ENCODE measurements at regions not wholly inside any gene's neighbourhood (a gene's known extent, or its start where the extent isn't known, plus 50 kb on each side); places are given as distances from the start of the nearest gene placed in this dataset.
A peak's percentile ranks its signal among the peaks of the same experiment; 100 is the strongest.
"Not testable (repeated sequence)": the region's sequence is repeated elsewhere in the genome, so short reads cannot be mapped to it uniquely, and the experiment has no call there.

DNA sequence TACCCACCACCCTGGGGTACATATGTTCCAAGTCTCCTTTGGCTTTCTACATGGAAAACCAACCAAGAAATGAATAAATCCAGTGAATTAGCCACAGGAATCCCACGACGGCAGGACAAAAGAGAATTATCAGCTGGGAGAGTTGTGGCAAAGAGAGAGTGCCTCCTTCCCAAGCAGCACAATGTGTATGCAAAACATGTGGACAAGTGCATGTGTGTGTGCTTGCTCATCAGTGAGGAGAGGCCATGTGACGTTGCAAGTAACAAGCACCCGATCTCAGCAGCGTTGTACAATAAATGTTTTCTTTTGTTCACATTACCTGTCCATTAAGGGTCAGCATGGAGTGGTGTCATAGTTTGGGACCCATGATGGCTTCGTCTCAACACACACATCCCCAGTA lies 50.0 kb upstream of the EMX2 start:
- DNase-seq = no peak

DNA sequence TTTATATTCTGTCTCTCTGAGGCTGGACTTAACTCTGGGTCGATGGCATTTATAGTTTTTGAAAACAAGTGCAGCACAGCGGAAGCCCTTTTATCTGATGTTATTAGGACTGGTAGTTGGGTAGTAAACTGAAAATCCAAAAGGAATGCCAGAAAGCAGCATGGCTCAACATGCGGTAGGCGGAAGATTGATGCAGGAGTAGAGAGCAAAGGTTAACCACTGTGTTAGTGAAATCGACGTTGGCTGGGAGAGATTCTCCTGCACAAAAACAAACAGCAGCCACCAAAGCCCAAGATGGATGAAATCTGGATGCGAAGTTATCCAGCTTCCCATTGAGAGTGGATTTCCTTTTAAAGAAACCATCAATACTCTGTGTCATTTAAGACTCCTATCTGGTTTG lies 54.5 kb upstream of the EMX2 start:
- DNase-seq = peak; percentile 3

DNA sequence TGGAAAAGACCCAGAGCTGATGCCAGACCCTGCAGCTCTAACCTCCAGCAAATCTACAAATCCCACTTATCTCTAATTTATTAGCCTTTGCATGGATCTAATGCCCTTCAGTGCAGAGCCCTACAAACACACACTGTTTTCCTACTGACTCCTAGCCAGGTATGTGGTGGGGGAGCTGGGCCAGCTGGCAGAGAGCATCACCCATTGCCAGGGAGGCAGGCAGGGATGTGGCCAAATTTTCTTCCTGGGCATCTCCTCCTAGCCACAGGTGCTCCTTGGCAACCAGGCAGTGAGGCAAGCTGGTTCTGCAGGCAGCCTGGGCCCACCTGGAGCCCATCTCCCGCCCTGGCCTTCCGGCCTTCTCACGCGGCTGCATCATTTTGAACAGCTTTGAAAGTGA lies 55.9 kb upstream of the EMX2 start:
- no peak for DNase-seq

DNA sequence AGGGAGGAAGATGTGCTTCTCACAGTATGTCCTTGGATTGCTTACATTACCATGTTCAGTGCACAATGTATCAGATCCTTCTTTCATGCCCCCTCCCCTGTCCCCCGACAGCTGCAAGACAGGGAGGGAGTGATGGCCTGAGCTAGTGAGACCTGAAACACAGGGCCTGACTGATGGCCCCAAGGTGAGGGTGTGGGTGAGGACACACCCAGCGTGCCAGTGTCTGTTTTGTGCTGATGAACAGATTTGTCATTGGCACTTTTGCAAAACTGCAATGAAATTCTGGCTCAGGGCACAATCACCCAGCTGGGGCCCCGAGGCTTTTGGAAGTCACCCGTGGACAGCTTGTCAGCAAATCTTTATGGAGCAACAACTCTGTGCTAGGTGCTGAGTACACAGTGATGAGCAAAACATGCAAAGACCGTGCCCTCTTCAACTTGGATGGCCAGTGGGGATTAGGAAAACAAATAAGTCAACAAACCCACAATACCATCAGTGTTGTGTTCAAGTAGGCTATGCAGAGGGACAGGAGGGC lies 59.4 kb upstream of the EMX2 start:
- DNase-seq = no peak

DNA sequence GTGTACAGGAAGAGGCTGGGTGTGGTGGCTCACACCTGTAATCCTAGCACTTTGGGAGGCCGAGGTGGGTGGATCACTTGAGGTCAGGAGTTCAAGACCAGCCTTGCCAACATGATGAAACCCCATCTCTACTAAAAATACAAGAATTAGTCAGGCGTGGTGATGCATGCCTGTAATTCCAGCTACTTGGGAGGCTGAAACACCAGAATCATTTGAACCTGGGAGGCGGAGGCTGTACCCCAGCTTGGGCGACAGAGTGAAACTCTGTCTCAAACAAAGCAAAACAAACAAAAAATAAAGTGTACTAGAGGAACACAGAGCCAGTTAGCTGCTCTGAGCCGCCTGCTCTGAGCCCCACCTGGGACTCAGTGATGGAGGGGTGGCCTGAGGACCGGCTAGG lies 61.5 kb upstream of the EMX2 start:
- DNase-seq = not testable (repeated sequence)

DNA sequence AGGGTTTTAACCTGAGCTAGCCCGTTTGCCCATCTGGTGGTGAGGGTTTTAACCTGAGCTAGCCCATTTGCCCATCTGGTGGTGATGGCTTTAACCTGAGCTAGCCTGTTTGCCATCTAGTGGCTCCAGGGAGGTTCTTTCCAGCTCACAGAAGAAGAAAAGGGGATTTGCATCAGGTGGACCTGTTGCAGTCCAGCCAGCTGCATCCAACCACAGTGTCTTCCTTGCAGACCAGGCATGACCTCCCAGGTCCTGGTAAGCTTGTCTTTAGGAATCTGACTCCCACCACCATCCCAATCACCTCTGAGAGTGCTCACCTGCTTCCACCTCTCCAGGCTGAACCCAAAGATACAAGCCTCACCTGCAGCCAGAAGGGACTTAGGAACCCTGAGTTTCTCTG lies 62.4 kb upstream of the EMX2 start:
- DNase-seq = no peak

DNA sequence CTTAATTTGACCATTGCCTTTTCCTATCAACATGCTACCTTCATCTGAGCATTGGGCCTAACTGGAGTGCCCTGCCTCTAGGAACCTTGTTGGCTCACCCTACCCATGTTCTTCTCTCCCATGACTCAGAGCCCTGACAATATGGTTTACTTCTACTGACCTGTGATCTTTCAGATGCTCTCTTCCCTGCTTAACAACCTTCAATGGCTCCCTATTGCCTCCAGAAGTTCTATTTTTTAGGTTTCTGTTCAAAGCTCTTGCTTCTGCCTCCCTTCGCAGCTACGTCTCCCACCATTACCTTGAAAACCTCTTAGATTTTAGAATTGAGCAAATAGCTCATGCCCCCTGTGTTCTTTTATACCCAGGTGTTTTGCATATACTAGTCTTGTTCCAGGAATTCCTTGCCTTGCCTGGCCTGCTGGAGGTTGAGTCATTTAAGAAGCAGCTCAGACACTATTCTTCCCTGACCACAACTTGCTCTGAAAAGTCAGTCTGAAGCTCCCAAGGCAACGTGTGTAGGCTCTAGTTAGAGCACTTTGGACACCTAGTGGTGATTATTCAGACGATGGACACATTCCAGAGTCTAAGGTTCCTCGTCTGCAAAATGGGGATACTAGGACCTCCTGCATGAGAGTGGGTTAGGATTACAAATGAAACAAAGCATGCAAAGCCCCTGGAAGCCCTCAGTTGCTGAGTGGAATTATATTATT lies 64.4 kb upstream of the EMX2 start:
- DNase-seq = no peak

DNA sequence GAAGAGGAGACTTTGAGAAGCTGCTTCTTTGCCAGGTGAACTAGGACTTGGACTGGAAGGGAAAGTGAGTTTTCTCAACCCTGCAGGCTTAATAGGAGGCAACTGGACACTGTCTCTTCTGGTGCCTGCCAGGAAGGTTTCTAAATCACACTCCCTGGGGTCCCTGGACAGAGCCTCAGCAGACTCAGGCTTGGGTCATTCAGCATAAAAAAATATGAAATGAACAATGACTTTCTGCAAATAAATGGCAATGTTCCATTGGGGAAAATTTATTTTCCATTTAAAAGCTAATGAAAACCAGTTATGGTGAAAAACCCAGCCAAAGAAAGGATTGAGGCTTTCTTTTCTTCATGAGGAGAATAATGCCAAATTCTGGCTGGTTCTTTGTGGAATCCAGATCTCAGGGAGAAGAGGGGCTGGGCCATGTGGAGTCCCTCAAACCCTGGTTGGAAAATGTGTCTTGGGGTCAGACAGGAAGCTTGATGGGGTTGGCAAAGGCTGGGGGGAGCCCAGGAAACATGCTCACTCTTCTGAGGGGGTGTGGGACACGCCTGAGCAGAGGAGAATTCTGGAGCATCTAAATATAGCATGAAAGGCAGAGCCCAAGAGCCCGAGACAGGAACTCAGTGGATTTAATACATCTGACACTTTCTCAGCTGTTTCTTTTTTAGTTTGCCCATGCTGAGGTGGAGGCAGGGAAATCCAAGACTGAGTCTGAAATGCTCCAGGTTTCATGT lies 65.2 kb upstream of the EMX2 start:
- DNase-seq = no peak

DNA sequence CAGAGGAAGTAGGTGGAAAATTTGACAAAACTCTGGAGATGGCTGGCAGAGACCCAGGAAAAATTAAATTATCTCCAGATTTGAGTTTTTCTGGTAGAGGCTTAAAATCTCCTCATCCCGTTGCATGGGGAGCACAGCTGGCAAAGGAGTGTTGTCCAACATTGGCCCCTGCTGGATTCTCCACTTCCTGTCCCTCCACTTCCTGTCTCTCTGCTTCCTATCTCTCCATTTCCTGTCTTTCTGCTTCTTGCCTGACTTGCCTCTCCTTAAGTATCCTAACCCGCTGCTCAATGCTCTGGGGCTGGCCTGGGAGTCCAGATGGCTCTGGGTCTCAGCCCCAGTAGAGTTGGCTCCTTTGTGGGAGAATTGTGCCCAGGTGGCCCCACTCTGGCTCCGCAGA lies 65.8 kb upstream of the EMX2 start:
- no peak for DNase-seq

DNA sequence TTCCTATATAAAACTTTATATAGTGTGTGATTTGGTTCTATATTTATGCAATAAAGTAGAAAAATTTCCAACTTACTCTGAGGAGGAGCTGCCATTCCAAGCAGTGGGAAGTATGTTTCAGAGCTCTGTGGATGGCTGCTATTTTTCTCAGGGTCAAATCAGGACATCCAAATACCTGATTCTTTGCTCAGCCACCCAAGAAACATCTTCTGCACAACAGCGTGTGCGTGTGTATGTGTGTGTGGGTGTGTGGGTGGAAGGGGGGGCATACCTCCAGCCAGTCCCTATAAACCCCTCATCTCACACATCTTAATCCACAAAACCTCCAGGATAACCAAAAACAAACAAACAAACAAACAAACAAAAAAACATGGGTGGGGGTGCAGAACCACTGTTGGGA lies 66.3 kb upstream of the EMX2 start:
- no peak for DNase-seq

DNA sequence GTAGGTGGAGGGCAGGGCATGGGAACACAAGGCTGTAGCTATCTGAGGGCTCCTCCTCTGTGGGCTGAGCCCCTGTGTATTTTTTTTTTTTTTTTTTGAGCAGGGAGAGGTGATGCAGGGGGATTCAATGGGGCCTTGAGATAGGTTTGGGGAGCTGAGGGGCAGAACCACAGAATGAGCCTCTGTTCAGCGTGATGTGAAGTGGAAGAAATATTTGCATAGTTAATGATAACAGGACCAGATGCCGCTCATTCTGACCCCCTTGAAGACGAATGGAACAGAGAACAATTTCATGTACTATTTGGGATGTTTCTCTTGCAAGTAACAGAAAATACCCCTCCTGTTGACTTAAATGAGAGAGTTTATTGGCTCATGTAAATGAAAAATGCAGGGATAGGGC lies 69.7 kb upstream of the EMX2 start:
- DNase-seq = no peak

DNA sequence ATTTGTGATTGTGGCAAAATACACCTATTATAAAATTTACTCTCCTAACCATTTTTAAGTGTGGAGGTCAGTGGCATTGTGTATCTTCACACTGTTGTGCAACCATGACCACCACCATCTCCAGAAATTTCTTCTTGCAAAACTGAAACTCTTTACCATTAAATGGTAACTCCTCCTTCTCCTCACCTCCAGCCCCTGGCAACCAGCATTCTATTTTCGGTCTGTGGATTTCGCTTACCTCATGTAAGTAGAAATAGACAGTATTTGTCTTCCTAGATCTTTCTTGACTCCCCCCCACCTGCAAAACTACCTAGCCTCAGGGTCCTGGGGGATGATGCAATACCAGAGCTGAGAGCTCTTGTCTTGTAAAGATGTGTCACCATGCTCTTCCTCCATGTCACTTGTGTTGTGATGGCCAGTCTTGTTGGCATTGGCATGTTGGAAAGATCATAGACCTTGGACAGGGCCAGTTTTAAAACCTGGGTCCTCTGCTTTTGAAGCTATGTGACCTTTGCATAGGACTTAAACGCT lies 71.1 kb upstream of the EMX2 start:
- DNase-seq = no peak

DNA sequence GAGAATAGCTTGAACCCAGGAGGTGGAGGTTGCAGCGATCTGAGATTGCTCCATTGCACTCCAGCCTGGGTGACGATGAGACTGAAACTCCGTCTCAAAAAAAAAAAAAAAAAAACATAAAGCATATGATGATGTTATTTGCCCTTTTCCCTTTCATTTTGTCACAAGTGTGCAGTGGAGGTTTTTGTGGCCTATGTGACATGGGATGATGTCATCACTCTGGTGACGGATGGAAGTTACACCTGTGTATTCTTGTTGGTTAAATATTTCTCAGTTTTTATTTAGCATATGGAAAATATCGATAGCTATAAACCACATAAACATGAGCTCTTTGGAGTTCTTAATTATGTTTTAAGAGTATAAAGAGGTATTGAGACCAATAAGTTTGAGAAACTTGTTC lies 71.8 kb upstream of the EMX2 start:
- no peak for DNase-seq

DNA sequence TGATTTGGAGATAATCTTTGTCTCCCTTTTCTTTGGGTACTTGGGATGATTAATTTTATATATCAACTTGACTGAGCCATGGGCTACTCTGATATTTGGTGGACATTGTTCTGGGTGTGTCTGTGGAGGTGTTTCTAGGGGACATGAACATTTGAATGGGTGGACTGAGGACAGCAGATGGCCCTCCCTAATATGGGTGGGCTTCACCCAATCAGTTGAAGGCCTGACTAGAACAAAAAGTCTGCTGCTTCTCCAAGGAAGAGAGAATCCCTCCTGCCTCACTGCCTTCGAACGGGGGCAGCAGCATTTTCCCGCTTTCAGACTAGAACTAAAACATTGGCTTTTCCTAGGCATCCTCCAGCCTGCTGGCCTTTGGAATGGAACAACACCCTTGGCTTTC lies 73.9 kb upstream of the EMX2 start:
- no peak for DNase-seq

DNA sequence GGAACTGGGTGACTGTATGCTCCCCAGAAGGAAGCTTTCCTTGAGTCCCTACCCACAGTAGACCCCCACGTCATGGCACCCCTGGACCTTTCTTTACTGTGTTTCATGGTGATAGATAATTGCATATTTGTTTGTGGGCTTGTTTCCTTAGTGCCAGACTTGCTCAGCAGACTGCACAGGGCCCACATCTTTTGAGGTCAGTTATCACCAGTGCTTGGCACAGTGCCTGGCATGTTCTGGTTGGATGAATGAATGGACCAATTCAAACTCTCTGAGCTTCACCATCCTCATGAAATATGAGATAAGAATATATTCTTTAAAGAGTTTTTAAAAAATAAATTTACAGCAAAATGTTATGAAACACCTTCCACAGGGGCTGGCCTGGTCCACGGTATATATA lies 78.4 kb upstream of the EMX2 start:
- DNase-seq = no peak

DNA sequence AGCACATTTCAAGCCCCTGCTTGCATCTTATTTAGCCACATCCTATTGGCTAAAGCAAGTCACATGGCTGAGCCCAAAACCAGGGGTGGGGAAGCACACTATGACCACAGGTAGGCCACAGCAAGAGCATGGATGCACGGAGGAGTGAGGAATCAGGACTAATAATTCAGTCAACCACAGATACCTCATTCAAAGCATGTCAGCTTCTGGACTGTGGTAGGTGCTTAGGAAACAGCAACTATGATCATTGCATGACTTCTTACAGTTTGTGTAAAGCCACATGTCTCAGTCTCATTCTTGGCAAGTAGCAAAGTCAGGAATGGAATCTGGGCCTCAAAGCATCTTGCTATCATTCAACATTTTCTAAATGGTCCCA lies 79.0 kb upstream of the EMX2 start:
- DNase-seq = no peak

DNA sequence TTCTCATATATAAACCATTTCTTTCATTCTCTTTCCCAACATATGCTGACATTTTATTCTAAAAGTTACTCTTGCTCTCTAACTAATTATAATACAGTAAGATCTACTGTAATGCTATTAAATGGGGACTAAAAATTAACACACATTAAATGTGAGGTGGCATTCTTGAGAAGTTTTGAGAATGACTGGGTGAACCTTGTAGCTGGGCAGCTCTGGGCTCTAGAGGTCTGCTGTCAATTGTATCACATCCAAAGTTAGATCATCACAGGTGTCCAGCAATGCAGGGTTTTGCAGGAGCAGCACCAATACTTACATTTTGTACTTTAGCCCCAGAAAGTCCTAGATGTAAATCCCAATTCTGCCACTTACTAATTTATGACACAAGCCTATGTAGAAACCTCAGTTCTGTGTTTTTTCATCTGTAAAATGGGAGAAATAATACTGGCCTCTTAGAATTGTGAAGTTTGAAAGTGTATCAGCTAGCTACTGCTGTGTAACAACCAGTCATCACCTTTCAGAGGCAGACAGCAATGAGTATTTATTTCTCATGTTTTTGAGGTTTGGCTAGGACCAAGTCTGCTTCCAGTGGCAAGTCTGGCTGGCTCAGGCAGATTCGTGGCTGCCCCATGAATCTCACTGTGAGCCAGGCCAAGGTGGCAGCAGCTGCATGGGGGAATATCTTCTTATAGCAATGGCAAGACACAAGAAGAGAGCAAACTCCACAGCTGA lies 79.6 kb upstream of the EMX2 start:
- DNase-seq = no peak

DNA sequence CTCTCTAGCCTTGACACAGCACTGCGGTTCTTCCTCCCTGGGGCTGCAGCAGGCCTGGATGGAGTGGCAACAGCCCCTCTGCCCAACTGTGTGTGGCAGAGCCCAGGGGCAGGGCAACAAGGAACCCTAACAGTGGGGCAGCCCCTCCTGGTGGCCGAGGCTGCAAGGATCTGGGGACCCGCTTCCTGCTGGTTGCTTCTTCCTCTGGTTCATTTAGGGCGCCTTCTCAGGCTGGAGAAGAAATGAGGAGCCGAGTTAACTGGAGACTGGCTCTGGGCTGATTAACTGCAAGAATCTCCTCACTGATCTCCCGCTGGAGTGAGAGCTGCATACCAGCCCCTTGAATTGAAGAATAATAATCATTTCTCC lies 80.1 kb upstream of the EMX2 start:
- DNase-seq = no peak

DNA sequence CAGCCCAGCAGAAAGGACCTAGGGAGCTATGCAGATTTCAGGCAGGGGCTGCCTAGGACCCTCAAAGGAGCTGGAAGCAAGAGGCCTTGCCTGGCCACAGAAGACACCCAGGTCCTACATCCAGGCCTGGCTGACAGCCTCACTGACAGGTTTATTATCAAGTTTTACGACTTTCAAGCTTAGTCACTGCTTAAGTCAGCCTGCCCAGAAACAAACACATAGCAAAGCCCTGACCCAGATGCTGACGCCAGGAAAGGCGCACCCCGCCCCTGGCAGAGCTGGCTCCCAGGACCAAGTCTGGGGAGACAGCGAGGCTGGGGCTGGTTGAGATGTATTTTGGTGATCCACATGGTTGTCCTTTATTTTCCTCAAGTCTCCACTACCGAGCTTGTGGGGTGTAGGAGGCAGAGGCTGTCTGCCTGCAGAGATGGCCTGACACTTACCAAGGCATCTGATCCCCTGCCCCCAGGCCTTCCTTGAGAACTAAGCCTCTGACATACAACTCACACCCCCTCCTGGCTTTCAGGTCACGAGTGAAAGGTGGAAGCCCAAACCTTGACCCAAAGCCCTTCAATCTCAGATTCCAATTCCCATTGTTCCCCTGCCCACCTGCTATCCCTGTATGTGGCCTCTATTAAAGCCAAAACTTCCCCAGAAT lies 80.7 kb upstream of the EMX2 start:
- DNase-seq = no peak

DNA sequence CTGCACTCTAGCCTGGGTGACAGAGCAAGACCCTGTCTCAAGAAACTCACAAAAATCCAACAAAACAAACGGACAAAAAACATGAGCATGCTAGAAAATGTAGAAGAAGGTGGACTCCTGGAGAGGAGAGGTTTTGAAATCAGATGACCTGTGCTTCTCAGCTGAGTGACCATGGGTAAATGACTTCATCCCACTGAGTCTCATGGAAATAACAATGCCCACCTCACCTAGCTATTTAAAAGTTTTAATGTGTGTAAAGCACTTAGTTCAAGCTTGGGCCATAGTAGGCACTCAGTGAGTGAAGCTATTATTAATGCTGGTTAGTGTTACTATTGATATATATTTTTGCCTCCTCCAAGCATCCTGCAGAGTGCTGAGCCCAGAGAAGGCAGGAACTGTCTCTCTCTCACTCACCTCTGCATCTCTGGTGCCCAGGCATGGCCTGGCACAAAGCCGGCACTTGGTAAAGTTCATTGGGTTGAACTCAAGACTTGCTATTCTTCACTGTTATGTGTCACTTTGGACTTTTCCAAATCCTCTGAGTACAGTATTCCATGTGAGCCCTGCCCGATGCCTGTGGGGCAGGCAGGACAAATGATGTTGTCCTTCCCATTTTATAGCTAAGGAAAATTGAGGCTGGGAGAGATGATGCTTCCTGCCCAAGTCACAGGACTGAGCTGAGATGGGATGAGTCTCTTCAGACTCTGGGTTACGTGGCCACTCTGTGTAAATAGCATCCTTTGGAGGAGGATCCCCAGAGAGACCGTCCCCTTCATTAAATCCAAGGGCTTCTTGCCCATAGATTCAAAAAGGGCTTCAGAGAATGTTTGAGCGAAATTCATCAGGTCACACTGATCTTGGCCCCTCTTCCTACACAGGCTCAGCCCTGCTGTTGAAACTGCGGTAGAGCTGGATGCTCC lies 81.4 kb upstream of the EMX2 start:
- DNase-seq = no peak

DNA sequence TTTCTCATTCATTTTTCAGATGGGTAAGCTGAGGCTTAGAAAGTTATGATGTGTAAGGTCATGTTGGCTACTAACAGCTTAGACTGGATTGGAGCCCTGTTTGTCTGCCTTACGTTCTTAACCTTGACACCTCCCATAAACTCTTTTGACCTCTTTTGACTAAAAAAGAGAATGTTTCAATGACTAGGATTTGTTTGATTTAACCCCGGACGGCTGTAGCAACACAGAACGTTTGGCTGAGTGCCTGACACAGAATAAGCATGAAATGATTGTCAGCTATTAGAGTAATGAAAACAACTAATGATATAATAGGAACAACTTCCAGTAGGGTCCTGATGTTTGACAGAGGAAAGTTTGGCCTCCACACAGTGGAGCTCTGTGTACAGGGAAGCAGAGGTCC lies 83.3 kb upstream of the PDZD8 start:
- no peak for DNase-seq

DNA sequence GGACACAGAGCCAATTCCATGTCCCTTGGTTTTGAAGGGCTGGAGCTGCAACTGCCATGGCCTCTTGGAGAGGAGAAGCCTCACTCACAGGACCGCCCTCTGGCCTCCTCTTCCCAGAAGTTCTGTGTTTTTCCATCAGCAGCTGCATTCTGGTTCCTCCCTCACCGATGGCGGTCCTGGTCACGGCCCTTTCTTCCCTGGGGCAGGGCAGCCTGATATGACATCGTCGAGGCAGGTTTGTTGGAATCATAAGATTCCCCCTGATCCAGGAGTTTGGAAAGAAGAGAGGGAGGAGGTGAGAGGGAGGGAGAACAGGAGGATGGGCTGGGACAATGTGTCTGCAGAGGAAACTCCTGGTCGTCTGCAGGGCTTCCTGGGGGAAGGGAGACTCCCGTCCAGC lies 82.7 kb upstream of the PDZD8 start:
- no peak for DNase-seq

Data from NCI-H2227 treated with DMSO at 0.1 percent for 48 hours (cell line).